HEK293 (cell line): ENCODE measurements at regions not wholly inside any gene's neighbourhood (a gene's known extent, or its start where the extent isn't known, plus 50 kb on each side); places are given as distances from the start of the nearest gene placed in this dataset.

Experiments used
- TF ChIP-seq, protein P1 (sequence below): fragments of 450-650 bp; formaldehyde crosslinking; IDR thresholded peaks from 2 replicates; pipeline ENCODE4 v1.5.1; 2016; ENCODE audit warnings: missing biosample characterization, missing genetic modification characterization
- TF ChIP-seq, protein P2 (sequence below): fragments of 450-650 bp; formaldehyde crosslinking; IDR thresholded peaks from 2 replicates; pipeline ENCODE4 v1.5.1; 2016; ENCODE audit warnings: missing biosample characterization, missing genetic modification characterization, low read depth

DNA sequence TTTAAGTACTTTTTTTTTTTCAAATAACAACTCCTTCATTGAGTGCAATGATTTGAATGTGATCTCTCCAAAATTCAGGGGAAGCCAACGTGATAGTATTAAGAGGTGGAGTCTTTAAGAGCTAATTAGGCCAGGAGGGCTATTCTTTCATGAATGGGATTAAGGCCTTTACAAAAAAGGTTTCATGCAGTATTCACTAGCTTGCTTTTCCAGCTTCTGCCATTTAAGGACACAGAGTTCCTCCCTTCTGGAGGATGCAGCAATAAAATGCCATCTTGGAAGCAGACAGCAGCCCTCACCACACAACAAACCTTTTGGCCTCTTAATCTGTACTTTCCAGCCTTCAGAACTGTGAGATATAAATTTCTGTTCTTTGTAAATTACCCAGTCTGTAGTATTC, 586.8 kb upstream of the LMO3 start:
- TF ChIP-seq, protein P1, sequence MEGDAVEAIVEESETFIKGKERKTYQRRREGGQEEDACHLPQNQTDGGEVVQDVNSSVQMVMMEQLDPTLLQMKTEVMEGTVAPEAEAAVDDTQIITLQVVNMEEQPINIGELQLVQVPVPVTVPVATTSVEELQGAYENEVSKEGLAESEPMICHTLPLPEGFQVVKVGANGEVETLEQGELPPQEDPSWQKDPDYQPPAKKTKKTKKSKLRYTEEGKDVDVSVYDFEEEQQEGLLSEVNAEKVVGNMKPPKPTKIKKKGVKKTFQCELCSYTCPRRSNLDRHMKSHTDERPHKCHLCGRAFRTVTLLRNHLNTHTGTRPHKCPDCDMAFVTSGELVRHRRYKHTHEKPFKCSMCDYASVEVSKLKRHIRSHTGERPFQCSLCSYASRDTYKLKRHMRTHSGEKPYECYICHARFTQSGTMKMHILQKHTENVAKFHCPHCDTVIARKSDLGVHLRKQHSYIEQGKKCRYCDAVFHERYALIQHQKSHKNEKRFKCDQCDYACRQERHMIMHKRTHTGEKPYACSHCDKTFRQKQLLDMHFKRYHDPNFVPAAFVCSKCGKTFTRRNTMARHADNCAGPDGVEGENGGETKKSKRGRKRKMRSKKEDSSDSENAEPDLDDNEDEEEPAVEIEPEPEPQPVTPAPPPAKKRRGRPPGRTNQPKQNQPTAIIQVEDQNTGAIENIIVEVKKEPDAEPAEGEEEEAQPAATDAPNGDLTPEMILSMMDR (tag by site-specific recombination), result no peak
- TF ChIP-seq, protein P2, sequence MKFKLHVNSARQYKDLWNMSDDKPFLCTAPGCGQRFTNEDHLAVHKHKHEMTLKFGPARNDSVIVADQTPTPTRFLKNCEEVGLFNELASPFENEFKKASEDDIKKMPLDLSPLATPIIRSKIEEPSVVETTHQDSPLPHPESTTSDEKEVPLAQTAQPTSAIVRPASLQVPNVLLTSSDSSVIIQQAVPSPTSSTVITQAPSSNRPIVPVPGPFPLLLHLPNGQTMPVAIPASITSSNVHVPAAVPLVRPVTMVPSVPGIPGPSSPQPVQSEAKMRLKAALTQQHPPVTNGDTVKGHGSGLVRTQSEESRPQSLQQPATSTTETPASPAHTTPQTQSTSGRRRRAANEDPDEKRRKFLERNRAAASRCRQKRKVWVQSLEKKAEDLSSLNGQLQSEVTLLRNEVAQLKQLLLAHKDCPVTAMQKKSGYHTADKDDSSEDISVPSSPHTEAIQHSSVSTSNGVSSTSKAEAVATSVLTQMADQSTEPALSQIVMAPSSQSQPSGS (tag by site-specific recombination), result no peak
